ENCODE measurements at regions not wholly inside any gene's neighbourhood (a gene's known extent, or its start where the extent isn't known, plus 50 kb on each side); places are given as distances from the start of the nearest gene placed in this dataset.

DNA sequence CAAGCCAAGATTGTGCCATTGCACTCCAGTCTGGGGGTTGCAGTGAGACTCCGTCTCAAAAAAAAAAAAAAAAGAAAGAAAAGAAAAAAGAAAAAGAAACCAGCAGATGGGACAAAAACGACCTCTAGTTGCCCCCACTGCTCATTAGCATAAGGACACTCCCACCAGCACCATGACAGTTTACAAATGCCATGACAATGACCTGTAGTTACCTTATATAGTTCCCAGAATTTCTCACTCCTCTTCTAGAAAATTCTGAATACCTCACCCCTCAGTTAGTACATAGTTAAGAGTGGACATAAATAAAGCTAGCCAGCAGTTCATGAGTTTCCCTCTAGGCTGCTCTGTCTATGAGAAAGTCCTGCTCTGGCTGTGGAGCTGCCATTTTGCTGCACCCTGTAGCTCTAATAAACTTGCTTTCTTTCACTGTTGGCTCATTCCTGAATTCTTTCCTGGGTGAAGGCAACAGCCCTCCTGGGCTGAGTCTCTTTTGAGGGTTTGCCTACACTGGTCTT, 276.8 kb upstream of the AKR1E2 start:
- DNase-seq (ENCODE audit: low spot score in 2 of 2): no peak

GRCh38 chr10:4546931-4547330, 279.1 kb upstream of the AKR1E2 start:
- no peaks in the 10 kb centered on the region for H3K36me3 ChIP-seq (replicated peaks)
- H3K9me3 ChIP-seq: no peaks in the 10 kb centered on the region; the same call in 1 of the 2 replicates
- H3K27me3 ChIP-seq (ENCODE audit: low read depth): no peaks in the 10 kb centered on the region
- no peak for DNase-seq (ENCODE audit: low spot score in 2 of 2)
- in situ Hi-C loops (cut with MboI; ENCODE audit: low sequenced_read_pairs): no loop called here
- no peak overlapping the region for H3K4me3 ChIP-seq
- H3K4me1 ChIP-seq: no peaks in the 10 kb centered on the region

More for the DNA sequence above, 276.8 kb upstream of the AKR1E2 start:
- Histone ChIP-seq H3K4me3 (no peak overlapping the region), H3K9me3 (no peaks in the 10 kb centered on the region), H3K36me3 (replicated peaks) (no peaks in the 10 kb centered on the region), H3K27me3 (ENCODE audit: low read depth) (no peaks in the 10 kb centered on the region), H3K4me1 (no peaks in the 10 kb centered on the region)
- in situ Hi-C loops (cut with MboI; ENCODE audit: low sequenced_read_pairs): no loop called here

DNA sequence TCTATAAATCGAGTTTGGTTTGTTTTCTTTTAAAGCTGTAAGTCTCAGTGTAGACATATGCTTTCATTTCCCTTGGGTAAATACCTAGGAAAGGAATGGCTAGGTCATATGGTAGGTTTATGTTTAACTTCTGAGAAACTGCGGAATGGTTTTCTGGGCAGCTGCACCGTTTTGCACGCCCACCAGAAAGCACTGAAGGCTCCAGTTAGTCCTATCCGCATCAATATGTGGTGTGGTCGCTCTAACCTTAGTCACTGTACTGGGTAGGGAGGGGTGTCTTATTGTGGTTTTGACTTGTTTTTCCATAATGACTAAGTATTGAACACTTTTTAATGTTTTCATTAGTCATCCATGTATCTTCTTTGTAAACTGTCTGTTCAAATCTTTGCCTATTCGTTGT, 279.5 kb upstream of the AKR1E2 start:
- no peak for DNase-seq (ENCODE audit: low spot score in 2 of 2)
- in situ Hi-C loops (cut with MboI; ENCODE audit: low sequenced_read_pairs): no loop called here
- H3K27me3 ChIP-seq (ENCODE audit: low read depth): no peaks in the 10 kb centered on the region
- no peak overlapping the region for H3K4me3 ChIP-seq
- H3K4me1 ChIP-seq: no peaks in the 10 kb centered on the region
- H3K36me3 ChIP-seq (replicated peaks): no peaks in the 10 kb centered on the region
- H3K9me3 ChIP-seq: no peaks in the 10 kb centered on the region; the same call in 1 of the 2 replicates

GRCh38 chr10:4545062-4545461, 280.9 kb upstream of the AKR1E2 start:
- Histone ChIP-seq H3K36me3 (replicated peaks) (no peaks in the 10 kb centered on the region), H3K4me1 (no peaks in the 10 kb centered on the region), H3K4me3 (no peak overlapping the region), H3K9me3 (no peaks in the 10 kb centered on the region; the same call in 1 of the 2 replicates), H3K27me3 (ENCODE audit: low read depth) (no peaks in the 10 kb centered on the region)
- in situ Hi-C loops (cut with MboI; ENCODE audit: low sequenced_read_pairs): no loop called here
- no peak for DNase-seq (ENCODE audit: low spot score in 2 of 2)

DNA sequence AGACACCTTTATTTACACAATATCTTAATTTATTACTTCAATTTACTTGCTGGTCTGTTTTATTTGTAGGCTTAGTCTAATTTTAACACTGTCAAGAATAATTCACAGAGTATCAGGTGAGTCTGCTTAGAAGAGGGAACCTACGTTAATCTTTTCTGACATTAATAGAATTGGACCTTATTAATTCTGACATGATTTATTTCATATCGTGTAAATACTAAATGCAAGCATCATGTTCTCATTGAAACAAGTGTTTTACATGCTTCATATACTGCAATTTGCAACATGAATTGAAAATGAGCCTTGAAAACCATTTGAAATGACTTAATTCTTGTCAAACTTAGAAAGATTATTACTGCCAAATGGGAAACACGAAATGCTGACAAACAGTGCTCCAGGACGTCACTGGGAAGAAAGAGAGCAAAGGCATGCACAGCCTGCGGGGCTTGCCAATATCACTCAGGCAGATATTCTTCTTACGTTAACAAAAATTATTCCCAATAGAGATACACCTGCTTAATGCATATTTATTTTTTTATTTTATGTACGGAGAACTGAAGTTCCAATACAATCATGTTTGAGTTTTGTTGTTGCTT, 282.0 kb upstream of the AKR1E2 start:
- Histone ChIP-seq H3K27me3 (ENCODE audit: low read depth) (no peaks in the 10 kb centered on the region), H3K4me3 (no peak overlapping the region), H3K4me1 (no peaks in the 10 kb centered on the region), H3K36me3 (replicated peaks) (no peaks in the 10 kb centered on the region), H3K9me3 (no peaks in the 10 kb centered on the region; the same call in 1 of the 2 replicates)
- no peak for DNase-seq (ENCODE audit: low spot score in 2 of 2)
- in situ Hi-C loops (cut with MboI; ENCODE audit: low sequenced_read_pairs): no loop called here

DNA sequence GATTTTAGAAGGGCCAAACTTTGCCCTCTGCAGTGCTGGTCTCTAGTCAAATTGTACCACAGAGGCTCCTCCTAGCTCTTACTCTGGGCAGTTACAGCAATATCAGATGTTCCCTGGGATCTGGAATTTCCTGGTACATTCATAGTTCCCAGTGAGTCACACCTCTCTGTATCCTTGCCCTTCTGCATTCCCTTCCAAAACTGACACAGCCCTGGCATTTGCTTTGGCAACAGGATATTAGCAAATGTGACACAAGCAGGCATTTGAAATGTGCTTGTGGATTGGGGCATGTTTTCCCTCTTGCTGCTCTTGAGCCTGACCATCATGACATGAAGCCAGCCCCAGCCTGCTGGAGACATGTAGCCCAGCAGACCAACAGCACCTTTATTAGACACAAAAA, 284.7 kb upstream of the AKR1E2 start:
- Histone ChIP-seq H3K36me3 (replicated peaks) (no peaks in the 10 kb centered on the region), H3K27me3 (ENCODE audit: low read depth) (no peaks in the 10 kb centered on the region), H3K9me3 (no peaks in the 10 kb centered on the region; the same call in 1 of the 2 replicates), H3K4me3 (no peak overlapping the region), H3K4me1 (no peaks in the 10 kb centered on the region)
- in situ Hi-C loops (cut with MboI; ENCODE audit: low sequenced_read_pairs): no loop called here
- no peak for DNase-seq (ENCODE audit: low spot score in 2 of 2)

DNA sequence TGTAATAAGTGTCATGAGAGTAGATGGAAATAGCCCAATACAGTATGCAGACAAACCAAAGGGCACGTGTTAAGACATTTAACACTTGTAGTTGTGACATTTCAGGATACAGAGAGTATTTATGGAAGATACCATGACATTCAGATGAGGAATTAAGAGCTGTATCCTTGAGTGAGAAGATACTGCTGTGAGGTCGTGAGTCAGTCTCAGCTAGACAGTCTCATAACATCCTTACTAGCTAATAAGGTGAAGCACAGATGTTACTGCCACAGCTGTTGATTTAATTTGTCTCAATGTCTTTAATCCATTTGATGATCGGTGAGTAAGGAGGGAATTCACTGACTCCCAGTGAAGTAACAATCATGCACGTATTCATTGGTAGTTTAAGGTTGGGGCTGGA, 288.0 kb upstream of the AKR1E2 start:
- Histone ChIP-seq H3K4me3 (no peak overlapping the region), H3K36me3 (replicated peaks) (no peaks in the 10 kb centered on the region), H3K9me3 (no peaks in the 10 kb centered on the region), H3K27me3 (ENCODE audit: low read depth) (no peaks in the 10 kb centered on the region), H3K4me1 (no peaks in the 10 kb centered on the region)
- DNase-seq (ENCODE audit: low spot score in 2 of 2): no peak
- in situ Hi-C loops (cut with MboI; ENCODE audit: low sequenced_read_pairs): no loop called here

GRCh38 chr10:4535521-4535920, 290.5 kb upstream of the AKR1E2 start:
- no peak for DNase-seq (ENCODE audit: low spot score in 2 of 2)

DNA sequence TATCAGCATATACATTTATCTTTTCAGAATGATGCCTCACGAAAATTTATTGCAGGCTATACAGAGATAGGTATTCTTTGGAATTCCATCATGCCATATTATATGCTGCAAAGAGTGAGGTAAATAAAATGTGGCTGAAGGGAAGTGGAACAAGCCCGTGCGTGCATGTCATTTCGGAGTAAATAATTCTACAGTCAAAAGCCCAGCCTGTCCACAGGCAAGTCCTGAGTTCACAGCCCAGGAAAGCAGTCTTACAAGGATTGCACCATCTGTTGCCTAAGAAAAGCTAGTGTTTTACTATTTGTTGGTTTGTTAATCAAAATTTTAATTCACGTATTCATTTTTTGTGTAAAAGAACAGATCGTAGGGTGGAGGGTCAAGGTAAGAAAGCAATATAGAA, 292.4 kb upstream of the AKR1E2 start:
- H3K27me3 ChIP-seq (ENCODE audit: low read depth): no peaks in the 10 kb centered on the region
- H3K4me1 ChIP-seq: no peaks in the 10 kb centered on the region
- DNase-seq (ENCODE audit: low spot score in 2 of 2): no peak
- in situ Hi-C loops (cut with MboI; ENCODE audit: low sequenced_read_pairs): no loop called here
- H3K9me3 ChIP-seq: no peaks in the 10 kb centered on the region
- no peaks in the 10 kb centered on the region for H3K36me3 ChIP-seq (replicated peaks)
- H3K4me3 ChIP-seq: no peak overlapping the region

More at GRCh38 chr10:4535521-4535920, 290.5 kb upstream of the AKR1E2 start:
- Histone ChIP-seq H3K27me3 (ENCODE audit: low read depth) (no peaks in the 10 kb centered on the region), H3K36me3 (replicated peaks) (no peaks in the 10 kb centered on the region), H3K4me3 (no peak overlapping the region), H3K4me1 (no peaks in the 10 kb centered on the region), H3K9me3 (no peaks in the 10 kb centered on the region)
- in situ Hi-C loops (cut with MboI; ENCODE audit: low sequenced_read_pairs): no loop called here

- in situ Hi-C loops (cut with MboI; ENCODE audit: low sequenced_read_pairs): no loop called here
Measured at GRCh38 chr10:4532976-4533375, 293.0 kb upstream of the AKR1E2 start.

GRCh38 chr10:4532467-4532866, 293.5 kb upstream of the AKR1E2 start:
- Histone ChIP-seq H3K4me1 (no peaks in the 10 kb centered on the region), H3K4me3 (no peak overlapping the region), H3K36me3 (replicated peaks) (no peaks in the 10 kb centered on the region), H3K27me3 (ENCODE audit: low read depth) (no peaks in the 10 kb centered on the region), H3K9me3 (no peaks in the 10 kb centered on the region)
- DNase-seq (ENCODE audit: low spot score in 2 of 2): no peak
- in situ Hi-C loops (cut with MboI; ENCODE audit: low sequenced_read_pairs): no loop called here

More at GRCh38 chr10:4532976-4533375, 293.0 kb upstream of the AKR1E2 start:
- Histone ChIP-seq H3K9me3 (no peaks in the 10 kb centered on the region), H3K4me3 (no peak overlapping the region), H3K36me3 (replicated peaks) (no peaks in the 10 kb centered on the region), H3K27me3 (ENCODE audit: low read depth) (no peaks in the 10 kb centered on the region), H3K4me1 (no peaks in the 10 kb centered on the region)
- DNase-seq (ENCODE audit: low spot score in 2 of 2): no peak

DNA sequence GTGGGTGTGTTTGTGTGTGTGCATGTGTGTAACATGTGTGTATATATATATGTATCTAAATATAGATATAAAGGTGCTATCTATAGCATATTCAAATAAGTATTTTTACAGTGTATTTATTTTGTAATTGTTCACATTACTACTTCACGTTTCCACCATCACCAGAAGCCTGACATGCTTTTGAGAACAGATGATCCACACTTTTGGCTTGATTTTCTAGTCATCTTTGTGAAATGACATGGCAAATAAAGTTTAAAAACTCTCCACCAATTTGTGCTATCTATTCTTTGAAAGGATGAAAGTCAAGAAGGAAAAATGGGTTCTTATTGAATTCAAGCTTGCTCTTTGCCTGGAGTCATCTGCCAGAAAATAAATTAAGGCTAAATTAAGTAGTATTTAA, 294.0 kb upstream of the AKR1E2 start:
- Histone ChIP-seq H3K4me3 (no peak overlapping the region), H3K4me1 (no peaks in the 10 kb centered on the region), H3K9me3 (no peaks in the 10 kb centered on the region), H3K36me3 (replicated peaks) (no peaks in the 10 kb centered on the region), H3K27me3 (ENCODE audit: low read depth) (no peaks in the 10 kb centered on the region)
- in situ Hi-C loops (cut with MboI; ENCODE audit: low sequenced_read_pairs): no loop called here
- no peak for DNase-seq (ENCODE audit: low spot score in 2 of 2)

DNA sequence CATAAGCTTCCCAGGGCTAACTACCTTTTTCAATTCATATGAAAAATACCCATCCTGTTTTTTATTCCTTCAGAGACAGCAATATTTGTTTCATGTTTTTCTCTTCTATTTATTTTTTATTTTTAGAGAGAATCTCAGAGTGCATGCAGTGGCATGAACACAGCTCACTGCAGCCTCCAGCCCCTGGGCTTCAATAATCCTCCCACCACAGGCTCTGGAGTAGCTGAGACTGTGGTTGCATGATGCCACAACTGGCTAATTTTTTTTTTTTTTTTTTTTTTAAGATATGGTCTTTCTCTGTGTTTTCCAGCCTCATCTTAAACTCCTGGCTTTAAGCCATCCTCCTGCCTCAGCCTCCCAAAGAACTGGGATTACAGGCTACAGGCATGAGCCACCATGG, 296.7 kb upstream of the AKR1E2 start:
- Histone ChIP-seq H3K27me3 (ENCODE audit: low read depth) (no peaks in the 10 kb centered on the region), H3K36me3 (replicated peaks) (no peaks in the 10 kb centered on the region), H3K9me3 (no peaks in the 10 kb centered on the region; the same call in 1 of the 2 replicates), H3K4me1 (no peaks in the 10 kb centered on the region), H3K4me3 (no peak overlapping the region)
- in situ Hi-C loops (cut with MboI; ENCODE audit: low sequenced_read_pairs): no loop called here
- no peak for DNase-seq (ENCODE audit: low spot score in 2 of 2)

DNA sequence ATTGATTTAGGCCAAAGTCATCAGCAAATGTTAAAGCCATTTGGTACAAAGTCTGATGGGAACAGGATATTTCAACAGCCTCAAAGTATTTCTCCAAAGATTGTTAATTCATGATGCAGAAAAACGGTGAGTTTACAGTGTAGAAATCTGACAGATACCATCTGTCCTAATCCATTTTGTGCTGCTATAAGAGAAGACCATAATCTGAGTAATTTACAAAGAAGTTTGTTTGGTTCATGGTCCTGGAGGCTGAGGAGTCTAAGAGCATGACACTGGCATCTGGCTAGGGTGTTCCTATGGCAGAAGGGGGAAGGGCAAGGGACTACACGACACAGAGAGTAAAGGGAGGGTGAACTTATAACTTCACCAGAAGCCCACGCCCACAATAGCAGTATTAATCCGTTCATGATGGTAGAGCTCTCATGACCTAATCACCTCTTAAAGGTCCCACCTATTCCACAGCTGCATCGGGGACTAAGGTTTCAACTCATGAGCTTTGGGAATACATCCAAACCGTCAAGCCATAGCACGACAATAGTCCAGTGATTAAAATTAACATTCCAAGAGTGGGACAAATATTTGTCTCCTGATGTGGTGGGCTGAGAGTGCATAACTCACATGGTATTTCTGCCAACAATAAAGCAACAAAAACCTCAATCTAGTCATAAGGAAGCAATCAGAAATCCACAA, 298.6 kb upstream of the AKR1E2 start:
- no peak for DNase-seq (ENCODE audit: low spot score in 2 of 2)
- Histone ChIP-seq H3K4me3 (no peak overlapping the region), H3K9me3 (no peaks in the 10 kb centered on the region; the same call in 1 of the 2 replicates), H3K4me1 (no peaks in the 10 kb centered on the region), H3K27me3 (ENCODE audit: low read depth) (no peaks in the 10 kb centered on the region), H3K36me3 (replicated peaks) (no peaks in the 10 kb centered on the region)
- in situ Hi-C loops (cut with MboI; ENCODE audit: low sequenced_read_pairs): no loop called here

All from HAP-1 (cell line).